GM21423 (cell line): ENCODE measurements at regions not wholly inside any gene's neighbourhood (a gene's known extent, or its start where the extent isn't known, plus 50 kb on each side); places are given as distances from the start of the nearest gene placed in this dataset.
"Not testable (repeated sequence)": the region's sequence is repeated elsewhere in the genome, so short reads cannot be mapped to it uniquely, and the experiment has no call there.

ENCODE experiments used
- ATAC-seq: cut with Tn5 transposase; IDR thresholded peaks from one replicate; pipeline ENCODE4 v1.9.1; 2021; ENCODE audit warnings: mild to moderate bottlenecking, moderate library complexity; ENCODE audit not compliant: unreplicated experiment

DNA sequence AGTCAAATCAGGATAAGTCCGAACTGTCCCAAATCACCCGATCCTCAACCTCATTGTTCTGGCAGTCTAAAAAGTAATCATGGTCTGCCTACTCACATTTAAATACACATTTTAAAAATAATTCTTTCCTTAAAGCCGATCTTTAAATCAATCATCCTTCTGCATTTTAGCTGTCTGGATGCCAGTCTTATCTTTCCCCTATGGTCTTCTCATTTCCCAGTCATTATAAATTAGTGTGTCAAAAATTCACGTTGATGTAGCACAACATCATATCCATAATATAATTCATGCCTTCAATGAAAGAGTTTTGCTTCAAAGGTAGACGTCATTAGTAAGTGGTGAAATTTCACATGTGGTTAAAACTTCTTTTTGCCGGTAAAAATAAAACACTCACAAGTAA, 108.1 kb upstream of the FRG1 start:
- ATAC-seq: no peak

GRCh38 chr4:189834616-189835015, 106.1 kb upstream of the FRG1 start:
- ATAC-seq: no peak

DNA sequence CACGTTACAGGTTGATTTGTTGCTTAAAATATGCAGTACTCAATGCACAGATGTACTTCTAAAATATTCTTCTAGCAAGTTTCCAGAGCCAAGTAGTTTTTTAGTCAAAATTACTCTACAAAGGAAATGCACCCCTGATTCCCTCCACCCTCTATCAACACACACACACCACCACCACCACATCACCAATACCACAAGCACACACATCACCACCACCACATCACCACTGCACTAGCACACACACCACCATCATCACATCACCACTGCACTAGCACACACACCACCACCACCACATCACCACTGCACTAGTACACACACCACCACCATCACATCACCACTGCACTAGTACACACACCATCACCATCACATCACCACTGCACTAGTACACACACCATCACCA, 105.2 kb upstream of the FRG1 start:
- no peak for ATAC-seq

DNA sequence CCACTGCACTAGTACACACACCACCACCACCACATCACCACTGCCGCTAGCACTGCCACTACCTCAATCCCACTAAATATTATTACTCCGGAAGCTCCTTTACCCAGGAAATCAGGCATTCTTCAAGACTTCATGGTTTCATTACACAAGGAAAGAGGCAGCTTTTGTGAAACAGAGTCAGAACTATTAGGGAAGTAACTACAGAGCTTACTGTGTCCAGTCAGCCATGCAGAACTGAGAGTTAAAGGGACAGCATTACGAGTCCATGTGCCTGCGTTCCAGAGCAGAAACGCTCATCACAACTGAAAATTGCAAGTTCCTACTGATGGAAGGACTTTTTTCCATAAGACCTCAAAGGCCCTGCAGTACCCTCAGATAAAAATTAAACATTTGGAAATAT, 103.2 kb upstream of the FRG1 start:
- no peak for ATAC-seq

DNA sequence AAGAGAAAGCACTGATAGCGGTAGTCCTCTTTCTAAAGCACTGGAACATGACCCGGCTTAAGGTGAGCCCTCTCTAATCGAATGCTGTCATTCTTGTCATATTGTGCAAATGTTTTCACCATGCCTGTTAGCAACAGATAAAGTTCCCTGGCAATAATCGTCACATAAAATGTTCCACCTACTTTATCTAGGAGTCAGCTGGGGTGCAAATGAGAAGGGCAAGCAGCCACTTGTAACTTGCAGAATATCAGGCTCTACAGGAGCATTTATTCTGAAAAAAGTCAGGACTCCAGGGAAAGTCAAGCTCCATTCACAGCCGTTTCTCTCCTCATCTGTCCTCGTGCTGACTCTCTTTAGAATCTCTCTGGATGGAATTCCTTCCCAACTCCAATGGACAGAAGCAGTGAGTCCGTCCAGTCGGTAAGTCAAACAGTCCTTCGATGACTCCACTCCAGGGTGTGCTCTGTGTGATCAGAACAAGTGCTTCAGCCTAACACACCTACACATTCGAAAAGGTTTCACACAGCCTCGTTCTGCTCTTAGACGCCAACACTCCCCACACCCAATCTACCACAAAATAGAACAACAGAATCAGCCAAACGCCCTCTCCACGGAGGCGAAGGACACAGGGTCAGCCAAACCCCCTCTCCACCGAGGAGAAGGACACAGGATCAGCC, 101.7 kb upstream of the FRG1 start:
- no peak for ATAC-seq

DNA sequence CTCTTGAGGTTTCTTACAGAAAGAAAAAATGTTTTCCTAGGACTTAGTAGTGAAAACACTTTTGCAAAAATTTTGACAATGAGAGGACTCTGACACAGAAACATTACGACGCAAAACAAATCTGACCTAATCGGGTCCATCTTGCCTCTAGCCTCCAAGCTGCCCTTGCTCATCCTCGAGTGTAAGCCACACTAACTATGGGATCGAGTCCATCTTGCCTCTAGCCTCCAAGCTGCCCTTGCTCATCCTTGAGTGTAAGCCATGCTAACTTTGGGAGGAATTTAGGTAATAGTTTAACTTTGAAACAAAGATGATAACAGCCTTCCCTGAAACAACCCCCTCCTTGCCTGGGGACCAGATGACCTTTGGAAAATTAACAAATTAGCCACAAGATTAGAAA, 100.3 kb upstream of the FRG1 start:
- no peak for ATAC-seq

DNA sequence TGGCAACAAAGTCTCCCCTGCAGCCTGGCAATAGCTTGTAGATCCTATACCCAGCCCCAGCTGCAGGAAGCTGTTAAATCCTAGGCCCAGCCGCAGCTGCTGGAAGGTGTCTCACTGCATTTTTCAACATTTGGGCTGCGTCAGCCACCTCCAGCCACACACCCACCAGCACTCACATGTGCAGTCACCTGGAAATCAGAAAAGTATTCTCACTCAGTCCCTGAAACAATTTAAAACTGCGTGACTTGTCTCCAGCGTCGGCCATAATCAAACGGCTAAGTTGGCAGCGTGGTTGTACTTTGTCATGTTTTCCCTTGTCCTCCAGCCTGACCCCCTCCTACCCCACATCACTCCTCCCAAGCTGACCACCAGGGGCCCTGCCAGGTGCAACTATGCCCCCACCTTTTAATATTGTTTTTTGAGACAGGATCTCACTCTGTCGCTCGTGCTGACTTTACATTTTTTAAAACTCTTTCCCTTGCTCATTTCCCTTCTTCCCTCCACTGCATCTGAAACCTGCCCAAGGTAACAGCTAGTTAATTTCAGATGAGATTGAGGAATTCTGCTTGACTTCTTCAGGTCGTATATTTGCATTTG, 97.2 kb upstream of the FRG1 start:
- no peak for ATAC-seq

DNA sequence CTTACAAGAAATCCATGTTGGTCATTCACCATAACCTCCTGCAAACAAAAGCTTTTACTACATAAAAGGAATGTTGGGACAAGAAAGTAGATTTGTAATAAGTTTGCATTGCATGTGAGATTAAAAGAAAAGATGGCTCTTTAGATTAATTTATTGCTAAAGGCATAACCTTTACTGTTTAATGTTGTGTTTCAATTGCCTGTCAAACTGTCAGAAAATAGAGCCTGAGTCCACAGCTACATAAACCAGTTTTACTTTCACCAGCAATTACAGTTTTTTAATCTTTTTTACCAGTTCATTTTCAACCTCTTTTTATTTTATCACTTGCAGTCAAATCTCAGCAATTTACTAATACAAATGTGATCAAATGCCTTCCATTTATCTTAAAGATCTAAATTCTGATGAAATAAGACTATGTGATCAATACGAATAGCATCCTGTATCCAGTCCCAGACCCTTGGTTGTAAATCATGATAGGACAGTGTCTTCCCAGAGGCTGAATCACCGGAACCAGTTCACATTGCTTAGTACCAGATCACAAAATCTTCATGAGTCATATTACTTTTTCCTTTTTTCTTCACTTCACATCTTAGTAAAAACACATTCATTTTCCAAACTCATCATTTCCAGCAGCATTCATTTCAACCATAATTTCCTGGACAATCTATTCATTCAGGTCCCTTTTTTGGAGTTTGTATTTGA, 95.4 kb upstream of the FRG1 start:
- no peak for ATAC-seq

GRCh38 chr4:189846094-189846493, 94.6 kb upstream of the FRG1 start:
- not testable (repeated sequence) for ATAC-seq

DNA sequence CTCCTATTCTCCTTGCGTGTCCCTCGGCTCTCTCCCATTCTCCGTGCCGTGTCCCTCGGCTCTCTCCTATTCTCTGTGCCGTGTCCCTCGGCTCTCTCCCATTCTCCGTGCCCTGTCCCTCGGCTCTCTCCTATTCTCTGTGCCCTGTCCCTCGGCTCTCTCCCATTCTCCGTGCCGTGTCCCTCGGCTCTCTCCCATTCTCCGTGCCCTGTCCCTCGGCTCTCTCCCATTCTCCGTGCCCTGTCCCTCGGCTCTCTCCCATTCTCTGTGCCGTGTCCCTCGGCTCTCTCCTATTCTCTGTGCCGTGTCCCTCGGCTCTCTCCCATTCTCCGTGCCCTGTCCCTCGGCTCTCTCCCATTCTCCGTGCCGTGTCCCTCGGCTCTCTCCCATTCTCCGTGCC, 94.1 kb upstream of the FRG1 start:
- ATAC-seq: not testable (repeated sequence)

- ATAC-seq: not testable (repeated sequence)
Measured at GRCh38 chr4:189848672-189849071, 92.0 kb upstream of the FRG1 start.

DNA sequence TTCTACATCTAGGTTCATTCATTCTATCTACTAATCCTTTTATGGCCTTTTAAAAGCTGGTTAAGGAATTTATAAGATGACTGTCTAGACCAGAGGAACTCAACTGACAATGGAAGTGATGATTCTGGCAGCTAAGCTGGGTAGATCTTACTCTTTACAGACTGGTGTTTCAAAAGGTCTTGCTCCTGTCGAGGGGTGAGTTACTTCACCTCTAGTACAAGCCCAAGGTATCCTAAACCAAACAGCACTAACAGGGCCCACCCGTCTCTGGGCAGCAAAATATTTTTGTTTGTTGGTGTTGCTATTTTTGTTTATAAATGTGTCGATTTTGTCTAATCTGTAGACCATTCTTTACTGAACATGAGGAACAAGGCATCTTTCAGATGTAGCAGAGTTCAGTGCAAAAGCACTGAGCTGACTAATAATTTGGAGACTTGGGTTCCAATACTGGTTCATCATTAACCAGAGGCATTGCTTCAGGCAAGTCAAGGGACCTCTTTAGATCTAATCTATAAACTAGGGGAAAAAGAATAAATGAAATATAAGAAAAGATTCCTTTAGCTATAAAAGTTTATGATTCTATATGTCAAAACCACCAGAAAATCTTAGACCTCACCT, 90.3 kb upstream of the FRG1 start:
- no peak for ATAC-seq

DNA sequence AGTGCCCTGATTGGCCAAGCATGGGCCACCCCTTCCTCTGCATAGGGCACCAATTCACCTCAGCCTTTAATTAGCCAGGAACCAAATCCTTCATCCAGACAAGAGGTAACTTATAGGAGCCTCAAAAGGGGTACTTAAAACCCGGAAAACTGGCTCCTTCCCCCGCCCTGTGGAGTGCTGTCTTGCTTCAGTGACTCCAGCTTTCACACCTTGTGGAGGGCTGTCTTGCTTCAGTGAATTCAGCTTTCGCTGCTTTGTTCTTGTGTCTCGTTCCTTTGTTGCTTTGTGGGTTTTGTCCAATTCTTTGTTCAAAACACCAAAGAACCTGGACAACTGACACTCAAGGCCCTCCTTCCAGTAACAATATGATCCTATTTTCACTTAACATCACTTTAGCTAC, 82.2 kb upstream of the FRG1 start:
- no peak for ATAC-seq

DNA sequence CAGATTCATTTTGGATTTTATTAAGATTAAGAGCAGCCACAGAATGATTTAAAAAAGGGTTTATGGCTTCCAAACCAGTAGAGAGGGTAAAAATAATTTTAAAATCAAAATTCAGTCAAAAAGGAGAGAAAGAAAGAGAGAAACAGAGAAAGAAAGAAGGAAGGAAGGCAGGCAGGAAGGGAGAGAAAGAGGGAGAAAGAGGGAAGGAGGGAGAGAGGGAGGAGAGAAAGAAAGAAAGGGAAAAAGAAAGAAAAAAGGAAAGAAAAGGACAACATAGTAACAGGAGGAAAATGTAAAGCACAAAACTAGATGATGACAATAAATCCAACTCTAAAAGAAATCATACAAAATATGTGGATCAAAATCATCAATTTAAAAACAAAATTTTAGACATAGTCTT, 79.6 kb upstream of the FRG1 start:
- no peak for ATAC-seq

DNA sequence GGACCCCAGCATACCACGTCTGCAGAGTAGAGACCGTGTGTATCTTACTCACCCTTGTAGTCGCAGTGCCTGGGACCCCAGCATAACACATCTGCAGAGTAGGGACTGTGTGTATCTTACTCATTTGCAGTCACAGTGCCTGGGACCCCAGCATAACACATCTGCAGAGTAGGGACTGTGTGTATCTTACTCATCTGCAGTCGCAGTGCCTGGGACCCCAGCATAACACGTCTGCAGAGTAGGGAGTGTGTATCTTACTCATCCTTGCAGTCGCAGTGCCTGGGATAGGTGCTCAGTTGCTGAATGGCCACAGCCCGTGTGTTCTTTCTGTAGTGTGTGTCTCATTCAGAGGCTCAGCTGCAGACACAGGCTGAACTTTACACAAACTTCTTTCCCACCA, 71.4 kb upstream of the FRG1 start:
- no peak for ATAC-seq

DNA sequence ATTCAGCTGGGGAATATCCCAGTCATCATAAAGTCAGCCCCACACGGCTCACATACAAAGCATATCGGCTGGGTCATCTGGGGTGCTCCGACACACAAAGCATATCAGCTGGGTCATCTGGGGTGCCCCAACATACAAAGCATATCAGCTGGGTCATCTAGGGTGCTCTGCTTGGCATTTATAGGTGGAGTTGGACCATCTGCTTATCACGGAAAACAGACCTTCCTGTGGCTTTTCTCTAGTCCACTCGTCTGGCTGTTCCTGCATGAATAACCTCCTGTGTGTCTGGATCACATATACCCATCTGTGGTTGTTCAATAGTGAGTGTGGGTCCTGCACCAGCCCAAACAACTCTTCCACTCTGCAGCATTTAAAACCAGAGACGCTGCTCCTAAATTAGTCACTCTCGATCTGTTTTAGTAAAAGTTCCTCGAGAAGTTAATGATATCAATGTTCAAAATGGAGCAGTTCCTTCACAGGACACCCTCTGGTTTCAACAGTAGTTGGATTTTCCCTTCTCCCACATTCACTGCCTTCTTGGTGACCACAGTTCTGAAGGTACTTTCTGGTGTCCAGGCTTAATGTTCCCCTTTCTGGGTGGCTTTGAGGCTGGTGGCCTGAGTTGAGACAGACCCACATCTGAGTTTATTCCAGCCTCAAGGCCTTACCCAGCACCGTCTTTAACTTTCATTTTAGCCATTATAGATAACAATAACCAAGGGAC, 70.0 kb upstream of the FRG1 start:
- no peak for ATAC-seq

- no peak for ATAC-seq
Measured at GRCh38 chr4:189874591-189874990, 66.1 kb upstream of the FRG1 start.

- ATAC-seq: not testable (repeated sequence)
Measured at GRCh38 chr4:189881190-189881589, 59.5 kb upstream of the FRG1 start.

GRCh38 chr4:189888407-189888806, 52.3 kb upstream of the FRG1 start:
- ATAC-seq: not testable (repeated sequence)
